Hippocampal formation (tissue), 2 donors: ENCODE measurements at regions not wholly inside any gene's neighbourhood (a gene's known extent, or its start where the extent isn't known, plus 50 kb on each side); places are given as distances from the start of the nearest gene placed in this dataset.
A peak's percentile ranks its signal among the peaks of the same experiment; 100 is the strongest.

Experiments
- DNase-seq, 2 donors: peaks; one replicate each; lab custom pipeline; 2025; lab: John Stamatoyannopoulos, UW

GRCh38 chr3:117708601-117709000, 999.0 kb downstream of the TUSC7 start:
- no peak for DNase-seq

- no peak for DNase-seq
Observed at GRCh38 chr3:117709108-117709507, 999.5 kb downstream of the TUSC7 start.

- DNase-seq, result no peak
Observed at GRCh38 chr3:117710501-117710900, 1000.9 kb downstream of the TUSC7 start.

GRCh38 chr3:117719316-117719926, 1009.8 kb downstream of the TUSC7 start:
- DNase-seq, result peak in 1 of 2 donors; percentile 27

- no peak for DNase-seq
Observed at GRCh38 chr3:117721866-117722265, 1012.3 kb downstream of the TUSC7 start.

- DNase-seq, result peak; percentile 5 to 9
Observed at GRCh38 chr3:117722856-117723255, 1013.3 kb downstream of the TUSC7 start.

- no peak for DNase-seq
Observed at GRCh38 chr3:117723825-117724224, 1014.2 kb downstream of the TUSC7 start.

GRCh38 chr3:117725314-117725713, 1015.7 kb downstream of the TUSC7 start:
- no peak for DNase-seq

GRCh38 chr3:117726776-117727175, 1017.2 kb downstream of the TUSC7 start:
- DNase-seq, result no peak

GRCh38 chr3:117728226-117728625, 1018.6 kb downstream of the TUSC7 start:
- no peak for DNase-seq

GRCh38 chr3:117734496-117734895, 1024.9 kb downstream of the TUSC7 start:
- no peak for DNase-seq

GRCh38 chr3:117735481-117736101, 1026.0 kb downstream of the TUSC7 start:
- no peak for DNase-seq

- no peak for DNase-seq
Observed at GRCh38 chr3:117736846-117737245, 1027.3 kb downstream of the TUSC7 start.

GRCh38 chr3:117743993-117744392, 1034.4 kb downstream of the TUSC7 start:
- no peak for DNase-seq

- no peak for DNase-seq
Observed at GRCh38 chr3:117744935-117745334, 1035.4 kb downstream of the TUSC7 start.

GRCh38 chr3:117745516-117745915, 1035.9 kb downstream of the TUSC7 start:
- DNase-seq, result no peak

- peak in 1 of 2 donors; percentile 33 for DNase-seq
Observed at GRCh38 chr3:117746066-117746465, 1036.5 kb downstream of the TUSC7 start.

GRCh38 chr3:117748131-117748530, 1038.6 kb downstream of the TUSC7 start:
- no peak for DNase-seq

GRCh38 chr3:117750674-117751269, 1041.2 kb downstream of the TUSC7 start:
- DNase-seq, result no peak

- DNase-seq, result peak; percentile 51 to 87
Observed at GRCh38 chr3:117751651-117752050, 1042.1 kb downstream of the TUSC7 start.

GRCh38 chr3:117752984-117753717, 1043.6 kb downstream of the TUSC7 start:
- no peak for DNase-seq

- DNase-seq, result no peak
Observed at GRCh38 chr3:117754058-117754457, 1044.5 kb downstream of the TUSC7 start.

GRCh38 chr3:117754841-117755240, 1045.3 kb downstream of the TUSC7 start:
- no peak for DNase-seq
